Upper lobe of left lung (tissue), 4 donors: ENCODE measurements at regions not wholly inside any gene's neighbourhood (a gene's known extent, or its start where the extent isn't known, plus 50 kb on each side); places are given as distances from the start of the nearest gene placed in this dataset.

Experiments
- CTCF ChIP-seq, 6 experiments: fragments of 450-650 bp in 4 of 6; fragments of 200-600 bp in 2 of 6; sonication (generic) in 2 of 6; IDR thresholded peaks; one replicate each; pipeline ENCODE4 v1.5.1; 2016 to 2019; ENCODE audit warnings: antibody characterized with exemption in 6 of 6
- POLR2A ChIP-seq, 4 donors: fragments of 450-650 bp; IDR thresholded peaks; one replicate each; pipeline ENCODE4 v1.5.1; 2016 to 2017; ENCODE audit warnings: antibody characterized with exemption in 4 of 4, mild to moderate bottlenecking in 2 of 4
- POLR2AphosphoS5 ChIP-seq, 2 donors: sonication (generic); formaldehyde crosslinking; IDR thresholded peaks; one replicate each; pipeline ENCODE4 v1.5.1; 2017; ENCODE audit warnings: antibody characterized with exemption in 2 of 2

GRCh38 chr11:23090659-23091058, 230.4 kb upstream of the CCDC179 start:
- TF ChIP-seq CTCF (IDR thresholded peaks at IDR 0.05) (no peak), POLR2A (IDR thresholded peaks at IDR 0.05) (no peak), POLR2AphosphoS5 (IDR thresholded peaks at IDR 0.05) (no peak)
